Inflammatory macrophage treated with lipopolysaccharide for 1 hour (primary cell): ENCODE measurements at regions not wholly inside any gene's neighbourhood (a gene's known extent, or its start where the extent isn't known, plus 50 kb on each side); places are given as distances from the start of the nearest gene placed in this dataset.
"Not testable (repeated sequence)": the region's sequence is repeated elsewhere in the genome, so short reads cannot be mapped to it uniquely, and the experiment has no call there.

Source experiments
- DNase-seq, 2 donors: peaks; one replicate each; pipeline ENCODE4 v3.0.0-alpha.2; 2020 to 2022

- DNase-seq = no peak
These were observed 1389.6 kb downstream of the CDH8 start for GRCh38 chr16:60646631-60647030.

GRCh38 chr16:60645541-60645940, 1390.7 kb downstream of the CDH8 start:
- DNase-seq = no peak

- DNase-seq = no peak
These were observed 1393.3 kb downstream of the CDH8 start for GRCh38 chr16:60642956-60643355.

- no peak for DNase-seq
These were observed 1395.1 kb downstream of the CDH8 start for GRCh38 chr16:60641067-60641665.

- no peak for DNase-seq
These were observed 1396.2 kb downstream of the CDH8 start for GRCh38 chr16:60640038-60640437.

GRCh38 chr16:60636636-60637035, 1399.6 kb downstream of the CDH8 start:
- not testable (repeated sequence) for DNase-seq

- no peak for DNase-seq
These were observed 1400.1 kb downstream of the CDH8 start for GRCh38 chr16:60636117-60636516.

GRCh38 chr16:60635548-60635947, 1400.7 kb downstream of the CDH8 start:
- no peak for DNase-seq

GRCh38 chr16:60611844-60612243, 1424.4 kb downstream of the CDH8 start:
- DNase-seq = no peak

- no peak for DNase-seq
These were observed 1427.3 kb downstream of the CDH8 start for GRCh38 chr16:60608971-60609370.

GRCh38 chr16:60605652-60606051, 1430.6 kb downstream of the CDH8 start:
- not testable (repeated sequence) for DNase-seq

- no peak for DNase-seq
These were observed 1431.1 kb downstream of the CDH8 start for GRCh38 chr16:60605176-60605575.

- no peak for DNase-seq
These were observed 1449.7 kb downstream of the CDH8 start for GRCh38 chr16:60586493-60586892.

GRCh38 chr16:60582528-60582927, 1453.7 kb downstream of the CDH8 start:
- DNase-seq = no peak

GRCh38 chr16:60566901-60567300, 1469.3 kb downstream of the CDH8 start:
- no peak for DNase-seq

- no peak for DNase-seq
These were observed 1471.7 kb downstream of the CDH8 start for GRCh38 chr16:60564588-60564987.

- no peak for DNase-seq
These were observed 1473.1 kb downstream of the CDH8 start for GRCh38 chr16:60563166-60563565.

- DNase-seq = no peak
These were observed 1477.3 kb downstream of the CDH8 start for GRCh38 chr16:60558936-60559335.

- no peak for DNase-seq
These were observed 1483.0 kb downstream of the CDH8 start for GRCh38 chr16:60553090-60553757.

- no peak for DNase-seq
These were observed 1494.7 kb downstream of the CDH8 start for GRCh38 chr16:60541535-60541934.

- DNase-seq = no peak
These were observed 1525.3 kb downstream of the CDH8 start for GRCh38 chr16:60510941-60511340.

GRCh38 chr16:60510208-60510607, 1526.0 kb downstream of the CDH8 start:
- DNase-seq = no peak

- DNase-seq = no peak
These were observed 1545.0 kb downstream of the CDH8 start for GRCh38 chr16:60491273-60491672.

GRCh38 chr16:60485872-60486489, 1550.3 kb downstream of the CDH8 start:
- no peak for DNase-seq
